ENCODE measurements at regions not wholly inside any gene's neighbourhood (a gene's known extent, or its start where the extent isn't known, plus 50 kb on each side); places are given as distances from the start of the nearest gene placed in this dataset.

GRCh38 chr4:23697001-23697528, 192.8 kb downstream of the PPARGC1A start:
- Mint-ChIP-seq H3K36me3 (ENCODE audit: insufficient read depth, unreplicated experiment) (no peaks in the 10 kb centered on the region), H3K27me3 (ENCODE audit: insufficient read depth, unreplicated experiment) (no peaks in the 10 kb centered on the region), H3K9me3 (ENCODE audit: unreplicated experiment) (no peaks in the 10 kb centered on the region), H3K4me1 (ENCODE audit: insufficient read depth, unreplicated experiment) (no peaks in the 10 kb centered on the region), H3K4me3 (ENCODE audit: unreplicated experiment) (no peak overlapping the region), H3K27ac (ENCODE audit: low read depth, unreplicated experiment) (no peak overlapping the region)
- no TSS peak for BruUV-seq (replicated peaks)
- CTCF ChIA-PET: interaction anchor here (2.7 kb wide), 1 partner anchor 21 kb away, joined by 8 read pairs; no protein-coding TSS in a partner anchor
- intact Hi-C loops (cut with micrococcal nuclease): no loop called here
- POLR2A ChIA-PET: no interaction called here
- TF ChIP-seq CTCF (IDR thresholded peaks at IDR 0.05; ENCODE audit: unreplicated experiment): no peak
- DNase-seq (ENCODE audit: unreplicated experiment): no peak

- no peak overlapping the region for H3K27ac Mint-ChIP-seq (ENCODE audit: low read depth, unreplicated experiment)
- peaks cover 7% of the 10 kb centered on the region for H3K36me3 Mint-ChIP-seq (ENCODE audit: insufficient read depth, unreplicated experiment)
- no peak overlapping the region for H3K4me3 Mint-ChIP-seq (ENCODE audit: unreplicated experiment)
- no peak for DNase-seq (ENCODE audit: unreplicated experiment)
- TF ChIP-seq CTCF (IDR thresholded peaks at IDR 0.05; ENCODE audit: unreplicated experiment): no peak
- peaks cover 7% of the 10 kb centered on the region for H3K9me3 Mint-ChIP-seq (ENCODE audit: unreplicated experiment)
- intact Hi-C loops (cut with micrococcal nuclease): no loop called here
- no peaks in the 10 kb centered on the region for H3K27me3 Mint-ChIP-seq (ENCODE audit: insufficient read depth, unreplicated experiment)
- no peaks in the 10 kb centered on the region for H3K4me1 Mint-ChIP-seq (ENCODE audit: insufficient read depth, unreplicated experiment)
- POLR2A ChIA-PET: no interaction called here
- BruUV-seq (replicated peaks): no TSS peak
- CTCF ChIA-PET: no interaction called here
These were observed 203.5 kb downstream of the PPARGC1A start for GRCh38 chr4:23686169-23686897.

GRCh38 chr4:23685471-23685870, 204.4 kb downstream of the PPARGC1A start:
- POLR2A ChIA-PET: no interaction called here
- no peak overlapping the region for H3K4me3 Mint-ChIP-seq (ENCODE audit: unreplicated experiment)
- no peaks in the 10 kb centered on the region for H3K27me3 Mint-ChIP-seq (ENCODE audit: insufficient read depth, unreplicated experiment)

More at GRCh38 chr4:23685471-23685870, 204.4 kb downstream of the PPARGC1A start:
- H3K36me3 Mint-ChIP-seq (ENCODE audit: insufficient read depth, unreplicated experiment): peaks cover 5% of the 10 kb centered on the region
- CTCF ChIA-PET: interaction anchor here (1.4 kb wide), 1 partner anchor 18 kb away, joined by 3 read pairs; no protein-coding TSS in a partner anchor
- no peak overlapping the region for H3K27ac Mint-ChIP-seq (ENCODE audit: low read depth, unreplicated experiment)
- TF ChIP-seq CTCF (IDR thresholded peaks at IDR 0.05; ENCODE audit: unreplicated experiment): no peak
- intact Hi-C loops (cut with micrococcal nuclease): no loop called here
- DNase-seq (ENCODE audit: unreplicated experiment): no peak
- no peaks in the 10 kb centered on the region for H3K4me1 Mint-ChIP-seq (ENCODE audit: insufficient read depth, unreplicated experiment)
- no TSS peak for BruUV-seq (replicated peaks)
- H3K9me3 Mint-ChIP-seq (ENCODE audit: unreplicated experiment): peaks cover 5% of the 10 kb centered on the region
